ENCODE measurements at regions not wholly inside any gene's neighbourhood (a gene's known extent, or its start where the extent isn't known, plus 50 kb on each side); places are given as distances from the start of the nearest gene placed in this dataset.

GRCh38 chr21:27647921-27648320, 681.0 kb upstream of the ADAMTS5 start:
- TF ChIP-seq, protein P1, sequence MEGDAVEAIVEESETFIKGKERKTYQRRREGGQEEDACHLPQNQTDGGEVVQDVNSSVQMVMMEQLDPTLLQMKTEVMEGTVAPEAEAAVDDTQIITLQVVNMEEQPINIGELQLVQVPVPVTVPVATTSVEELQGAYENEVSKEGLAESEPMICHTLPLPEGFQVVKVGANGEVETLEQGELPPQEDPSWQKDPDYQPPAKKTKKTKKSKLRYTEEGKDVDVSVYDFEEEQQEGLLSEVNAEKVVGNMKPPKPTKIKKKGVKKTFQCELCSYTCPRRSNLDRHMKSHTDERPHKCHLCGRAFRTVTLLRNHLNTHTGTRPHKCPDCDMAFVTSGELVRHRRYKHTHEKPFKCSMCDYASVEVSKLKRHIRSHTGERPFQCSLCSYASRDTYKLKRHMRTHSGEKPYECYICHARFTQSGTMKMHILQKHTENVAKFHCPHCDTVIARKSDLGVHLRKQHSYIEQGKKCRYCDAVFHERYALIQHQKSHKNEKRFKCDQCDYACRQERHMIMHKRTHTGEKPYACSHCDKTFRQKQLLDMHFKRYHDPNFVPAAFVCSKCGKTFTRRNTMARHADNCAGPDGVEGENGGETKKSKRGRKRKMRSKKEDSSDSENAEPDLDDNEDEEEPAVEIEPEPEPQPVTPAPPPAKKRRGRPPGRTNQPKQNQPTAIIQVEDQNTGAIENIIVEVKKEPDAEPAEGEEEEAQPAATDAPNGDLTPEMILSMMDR (IDR thresholded peaks at IDR 0.05): no peak
- no peak overlapping the region for H3K4me3 ChIP-seq
- no peak overlapping the region for H3K27ac ChIP-seq
- ATAC-seq: no peak
- no peaks in the 10 kb centered on the region for H3K36me3 ChIP-seq
- no peak for DNase-seq
- H3K4me1 ChIP-seq: no peaks in the 10 kb centered on the region
- WGBS, 2 donors: 63% methylated on average over 3 of the region's 3 CpGs
- H3K9me3 ChIP-seq: no peaks in the 10 kb centered on the region
- H3K27me3 ChIP-seq: peaks cover 0 to 5% (median 0%) of the 10 kb centered on the region in 7 donors
- intact Hi-C loops (cut with DNase I): loop anchor here in 1 of 10 donors (2.0 kb wide), 1 partner anchor 15 kb away; no protein-coding TSS in a partner anchor

DNA sequence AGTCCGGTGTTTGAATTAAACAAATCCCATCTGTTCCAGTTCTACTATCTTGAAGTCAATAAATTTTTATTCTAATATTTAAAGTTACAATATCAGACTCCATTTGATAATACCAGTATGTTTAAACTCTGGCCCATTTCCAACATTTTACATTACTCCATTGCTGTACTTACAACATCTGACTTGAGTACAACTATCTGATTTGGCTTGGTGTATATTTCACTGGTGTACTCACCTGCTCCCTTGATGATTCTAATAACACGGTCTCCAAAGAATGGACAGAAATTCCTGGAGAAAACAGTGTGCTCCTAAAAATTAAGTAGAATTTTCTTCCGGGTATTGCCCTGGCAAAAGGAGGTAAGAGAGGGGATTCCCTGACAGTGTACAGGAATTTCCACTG, 680.5 kb upstream of the ADAMTS5 start:
- ATAC-seq (no peak), DNase-seq (no peak)
- Histone ChIP-seq H3K27ac (no peak overlapping the region), H3K4me3 (no peak overlapping the region), H3K36me3 (no peaks in the 10 kb centered on the region), H3K9me3 (no peaks in the 10 kb centered on the region), H3K4me1 (no peaks in the 10 kb centered on the region), H3K27me3 (peaks cover 0 to 5% (median 0%) of the 10 kb centered on the region in 7 donors)
- intact Hi-C loops (cut with DNase I): loop anchor here in 1 of 10 donors (2.0 kb wide), 1 partner anchor 15 kb away; no protein-coding TSS in a partner anchor
- WGBS, 2 donors: 79 to 83% methylated on average over 3 of the region's 3 CpGs
- TF ChIP-seq, protein P1 (IDR thresholded peaks at IDR 0.05): no peak

- intact Hi-C loops (cut with DNase I): loop anchor here in 1 of 10 donors (2.0 kb wide), 1 partner anchor 16 kb away; no protein-coding TSS in a partner anchor
- Histone ChIP-seq H3K4me1 (no peaks in the 10 kb centered on the region), H3K27ac (no peak overlapping the region), H3K36me3 (no peaks in the 10 kb centered on the region), H3K27me3 (peaks cover 0 to 5% (median 0%) of the 10 kb centered on the region in 7 donors), H3K9me3 (no peaks in the 10 kb centered on the region), H3K4me3 (no peak overlapping the region)
- ATAC-seq: no peak
- DNase-seq: no peak
- TF ChIP-seq, protein P1 (IDR thresholded peaks at IDR 0.05): no peak
These were observed 679.8 kb upstream of the ADAMTS5 start for GRCh38 chr21:27646691-27647090.

- Histone ChIP-seq H3K36me3 (no peaks in the 10 kb centered on the region), H3K4me1 (no peaks in the 10 kb centered on the region), H3K9me3 (no peaks in the 10 kb centered on the region), H3K27ac (no peak overlapping the region), H3K27me3 (peaks cover 0 to 5% (median 0%) of the 10 kb centered on the region in 7 donors), H3K4me3 (no peak overlapping the region)
- ATAC-seq (no peak), DNase-seq (no peak)
- 95 to 97% methylated on average over 2 of the region's 2 CpGs for WGBS, 2 donors
- intact Hi-C loops (cut with DNase I): loop anchor here in 1 of 10 donors (2.0 kb wide), 1 partner anchor 17 kb away; no protein-coding TSS in a partner anchor
- TF ChIP-seq, protein P1 (IDR thresholded peaks at IDR 0.05): no peak
These were observed 679.2 kb upstream of the ADAMTS5 start for GRCh38 chr21:27646056-27646455.

Data from heart right ventricle (tissue), 16 donors.